NCI-H526 treated with DMSO at 0.1 percent for 48 hours (cell line): ENCODE measurements at regions not wholly inside any gene's neighbourhood (a gene's known extent, or its start where the extent isn't known, plus 50 kb on each side); places are given as distances from the start of the nearest gene placed in this dataset.

Experiments
- DNase-seq: peaks from one replicate; lab custom pipeline; 2025; lab: John Stamatoyannopoulos, UW

- DNase-seq, result no peak
Measured at GRCh38 chr6:26290941-26291340, 74.1 kb upstream of the BTN3A2 start.

GRCh38 chr6:26292709-26293108 lies 72.3 kb upstream of the BTN3A2 start:
- DNase-seq, result no peak

DNA sequence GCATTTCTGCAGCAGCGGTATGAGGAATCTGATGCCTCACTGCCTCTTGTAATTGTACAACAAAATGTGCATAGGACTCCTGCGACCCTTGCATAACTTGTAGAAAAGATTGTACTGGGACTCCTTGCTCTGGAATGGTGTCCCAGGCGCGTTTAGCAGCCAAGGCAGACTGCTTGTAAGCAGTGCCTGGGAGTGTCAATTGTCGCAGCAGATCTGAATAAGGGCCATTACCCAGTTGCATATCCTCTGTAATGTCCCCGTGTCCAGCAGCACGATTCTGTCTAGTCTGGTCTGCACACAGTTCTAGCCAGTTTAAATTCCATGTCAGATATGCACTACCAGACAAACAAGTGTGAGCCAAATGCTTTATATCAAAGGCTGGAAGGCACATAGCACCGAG lies 70.7 kb upstream of the BTN3A2 start:
- no peak for DNase-seq

DNA sequence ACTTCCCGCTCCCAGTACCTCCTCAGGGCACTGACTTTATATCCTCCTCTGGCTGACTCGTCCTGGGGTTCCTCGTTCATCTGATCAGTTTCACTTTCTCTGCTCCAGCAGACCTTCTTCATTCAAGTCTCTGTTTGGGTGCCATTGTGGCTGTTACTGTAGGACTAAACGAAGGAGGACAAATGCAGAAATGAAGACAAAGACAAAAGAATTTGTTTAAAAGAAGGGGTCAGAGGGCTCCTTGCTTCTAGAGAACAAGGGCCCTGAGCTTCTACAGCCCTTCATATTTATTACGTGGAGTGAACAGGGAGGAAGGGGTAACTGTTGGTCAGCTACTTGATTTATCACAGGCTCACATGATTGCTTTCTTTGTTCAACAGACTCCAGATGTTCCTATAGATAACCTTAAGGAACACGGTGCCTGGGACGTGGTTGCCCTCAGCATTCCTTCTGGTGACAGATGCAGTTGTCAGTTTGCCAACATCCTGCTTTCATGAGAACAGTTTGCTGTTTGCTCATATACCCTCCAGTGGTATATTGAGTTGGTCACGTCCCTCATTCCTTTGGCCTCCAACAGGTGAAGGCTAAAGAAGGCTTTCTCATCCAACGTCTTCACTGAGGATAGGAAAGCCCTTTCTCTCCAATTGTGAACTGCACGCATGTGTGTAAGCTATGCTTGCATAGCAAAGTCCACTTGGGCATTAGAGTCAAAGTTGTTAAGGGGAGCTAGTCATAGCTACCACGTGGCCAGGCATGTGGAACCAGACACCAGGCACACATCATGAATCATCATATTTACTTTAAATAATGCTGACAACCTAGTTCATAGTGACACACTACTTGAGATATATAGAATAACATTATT lies 69.1 kb upstream of the BTN3A2 start:
- no peak for DNase-seq

DNA sequence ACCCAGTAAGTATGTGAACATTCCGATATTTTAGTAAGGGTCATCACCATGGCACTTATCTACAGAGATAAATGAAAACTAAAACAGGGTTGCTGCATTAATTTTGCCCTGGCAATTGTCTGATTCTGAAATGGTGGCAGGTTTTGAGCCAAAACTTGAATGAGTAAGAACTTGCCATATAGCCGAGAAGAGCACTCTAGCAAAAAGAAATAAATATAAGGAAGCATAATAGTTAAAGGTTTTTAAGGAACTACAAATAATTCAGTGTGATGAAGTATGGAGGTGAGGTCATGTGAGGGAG lies 68.5 kb upstream of the BTN3A2 start:
- DNase-seq, result no peak

- DNase-seq, result no peak
Measured at GRCh38 chr6:26296857-26297648, 67.9 kb upstream of the BTN3A2 start.

GRCh38 chr6:26299286-26300042 lies 65.5 kb upstream of the BTN3A2 start:
- DNase-seq, result no peak

DNA sequence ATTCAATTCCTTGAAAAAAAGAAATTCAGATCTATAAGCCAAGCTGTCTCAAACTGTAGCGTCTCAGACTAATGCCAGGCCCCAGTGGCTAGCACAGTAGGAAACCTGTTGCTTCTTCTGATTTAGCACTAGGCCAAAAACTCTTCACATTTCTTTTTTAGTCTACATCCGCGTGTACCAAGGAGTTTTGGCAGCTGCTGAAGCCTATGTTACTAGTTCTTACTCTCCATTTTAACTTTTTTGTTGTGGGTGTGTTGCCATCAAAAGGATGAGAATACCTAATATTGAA lies 65.0 kb upstream of the BTN3A2 start:
- DNase-seq, result no peak

- DNase-seq, result no peak
Measured at GRCh38 chr6:26300359-26300758, 64.6 kb upstream of the BTN3A2 start.

DNA sequence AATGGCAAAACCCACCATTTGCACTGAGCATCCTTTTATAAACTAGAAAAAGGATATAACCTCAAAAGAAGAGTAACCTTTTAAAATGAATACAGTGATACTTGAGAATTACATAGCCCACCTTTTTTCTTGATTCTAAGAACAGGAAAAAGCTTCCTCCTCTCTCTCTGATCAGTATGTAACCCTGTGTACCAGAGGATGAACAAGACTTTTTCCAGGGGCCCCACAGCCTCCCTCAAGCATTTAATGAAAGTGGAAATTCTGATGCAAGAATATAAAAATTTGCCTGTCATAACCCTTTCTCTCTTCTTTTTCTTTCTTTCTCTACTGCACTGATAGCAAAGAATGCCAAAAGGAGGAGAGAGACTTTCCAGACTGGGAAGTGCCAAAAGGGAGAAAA lies 64.2 kb upstream of the BTN3A2 start:
- no peak for DNase-seq

DNA sequence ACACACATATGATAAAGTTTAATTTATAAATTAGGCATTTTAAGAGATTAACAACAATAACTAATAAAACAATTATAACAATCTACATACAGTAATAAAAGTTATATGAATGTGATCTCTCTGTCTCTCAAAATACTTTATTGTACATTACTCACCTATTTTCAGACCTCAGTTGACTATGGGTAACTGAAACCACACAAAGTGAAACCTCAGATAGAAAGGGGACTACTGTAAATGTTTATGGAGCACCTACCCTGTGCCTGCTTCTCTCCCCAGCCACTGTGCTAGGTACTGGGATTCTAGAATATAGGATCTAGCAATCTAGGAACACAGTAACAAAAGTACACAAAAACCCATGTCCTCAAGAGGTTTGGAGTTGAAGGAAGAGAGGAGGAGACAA lies 63.4 kb upstream of the BTN3A2 start:
- no peak for DNase-seq

- DNase-seq, result no peak
Measured at GRCh38 chr6:26302941-26303559, 61.9 kb upstream of the BTN3A2 start.

DNA sequence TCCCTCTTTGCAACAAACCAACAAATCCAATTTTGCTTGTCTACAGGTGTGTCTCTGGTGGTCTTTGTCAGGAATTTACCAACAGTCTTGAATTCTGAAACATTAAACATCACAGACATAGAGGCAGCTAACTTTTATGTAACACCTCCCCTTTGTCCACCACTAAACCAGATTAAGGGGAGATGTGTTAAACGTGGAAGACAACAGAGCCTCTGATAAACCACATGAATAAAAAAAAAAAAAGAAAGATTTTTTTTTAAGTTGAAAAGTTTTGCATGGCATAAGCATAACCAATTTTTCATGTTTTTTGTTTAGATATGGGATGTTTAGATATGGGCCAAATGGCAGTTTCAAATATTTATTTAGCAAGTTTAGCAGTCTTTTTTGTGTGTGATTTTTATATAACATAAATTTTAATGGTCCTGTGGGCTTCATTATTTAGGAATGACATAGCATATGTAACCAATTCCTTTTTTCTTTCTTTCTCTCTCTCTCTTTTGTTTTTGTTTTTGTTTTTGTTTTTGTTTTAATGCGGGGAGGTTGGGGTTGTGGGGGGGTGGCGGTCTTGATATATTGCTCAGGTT lies 60.7 kb upstream of the BTN3A2 start:
- DNase-seq, result no peak

- DNase-seq, result no peak
Measured at GRCh38 chr6:26304797-26305640, 60.0 kb upstream of the BTN3A2 start.

DNA sequence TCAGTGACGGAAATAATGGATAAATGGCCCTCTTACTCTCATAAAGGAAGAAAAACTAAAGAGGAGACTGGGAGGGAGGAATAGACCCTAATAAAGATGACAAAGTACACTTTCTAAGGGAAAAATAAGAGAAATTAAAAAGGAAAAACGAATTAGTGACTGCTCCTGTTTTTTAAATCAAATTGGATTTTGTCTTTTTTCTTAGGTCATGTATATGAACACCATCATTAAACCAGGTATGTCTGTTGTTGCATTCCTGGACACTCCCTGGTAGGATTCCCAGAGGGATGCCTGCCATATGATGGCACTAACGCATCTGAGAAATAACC lies 59.4 kb upstream of the BTN3A2 start:
- DNase-seq, result no peak

DNA sequence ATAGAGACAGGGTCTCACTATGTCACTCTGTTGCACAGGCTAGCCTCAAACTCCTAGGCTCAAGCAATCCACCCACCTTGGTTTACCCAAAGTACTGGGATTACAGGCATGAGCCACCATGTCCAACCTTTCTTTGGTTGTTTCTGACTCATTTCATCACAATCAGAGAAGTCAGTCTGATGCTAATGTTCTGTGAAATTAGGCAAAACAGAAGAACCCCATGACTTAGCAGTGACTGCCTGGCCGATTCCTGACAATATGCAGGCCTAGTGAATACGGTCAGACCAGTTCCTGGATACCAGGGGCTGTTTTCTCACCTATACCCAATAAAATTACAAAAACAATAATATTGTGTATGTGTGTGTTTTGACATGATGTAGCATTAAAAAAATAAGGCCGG lies 58.8 kb upstream of the BTN3A2 start:
- no peak for DNase-seq

GRCh38 chr6:26307850-26308249 lies 57.1 kb upstream of the BTN3A2 start:
- DNase-seq, result no peak

DNA sequence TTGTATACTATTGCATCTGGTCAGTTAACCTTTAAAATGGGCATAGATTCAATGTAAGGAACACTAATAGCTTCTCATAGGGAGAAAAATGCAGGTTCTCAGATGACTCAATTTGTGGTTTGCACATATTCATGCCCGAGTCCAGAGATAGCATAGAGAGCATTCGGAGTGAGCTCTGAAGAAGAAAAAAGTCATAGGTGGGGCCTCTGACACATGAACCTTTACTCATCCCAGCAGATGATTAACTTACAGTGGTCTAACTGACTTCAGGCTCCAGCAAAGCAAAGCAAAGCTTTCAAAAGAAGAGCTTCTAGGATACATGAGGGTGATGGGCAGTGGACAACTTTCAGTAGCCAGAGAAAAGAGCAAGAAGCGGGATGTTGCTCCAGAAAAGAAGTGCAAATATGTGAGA lies 55.3 kb upstream of the BTN3A2 start:
- DNase-seq, result no peak

GRCh38 chr6:26311012-26311384 lies 54.0 kb upstream of the BTN3A2 start:
- no peak for DNase-seq

- peak; percentile 62 for DNase-seq
Measured at GRCh38 chr6:26311385-26312095, 53.5 kb upstream of the BTN3A2 start.

DNA sequence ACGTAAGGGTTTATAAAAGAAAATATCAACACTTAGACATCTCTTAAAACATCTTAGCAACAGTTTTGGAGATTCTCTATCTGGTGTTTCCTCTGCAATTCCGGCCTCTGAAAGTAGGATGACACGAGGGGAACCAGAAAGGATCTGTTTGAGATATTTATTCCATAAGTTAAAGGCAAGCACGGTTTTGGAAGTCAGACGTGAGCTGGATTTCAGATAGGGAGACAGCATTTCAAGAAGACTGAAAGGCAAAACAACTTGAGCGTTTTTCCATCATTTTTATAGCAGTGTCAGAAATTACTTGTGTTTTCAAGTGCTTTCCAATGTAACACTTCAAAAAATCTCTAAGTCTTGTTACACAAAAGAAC lies 52.9 kb upstream of the BTN3A2 start:
- DNase-seq, result peak; percentile 39
